ENCODE measurements at regions not wholly inside any gene's neighbourhood (a gene's known extent, or its start where the extent isn't known, plus 50 kb on each side); places are given as distances from the start of the nearest gene placed in this dataset.
"Not testable (repeated sequence)": the region's sequence is repeated elsewhere in the genome, so short reads cannot be mapped to it uniquely, and the experiment has no call there.

- Mint-ChIP-seq H3K36me3 (peaks cover 43% of the 10 kb centered on the region), H3K27ac (peak overlapping the region; percentile 59 to 73), H3K4me3 (no peak overlapping the region), H3K4me1 (peaks cover 25 to 59% (median 49%) of the 10 kb centered on the region in 3 donors), H3K27me3 (no peaks in the 10 kb centered on the region), H3K9me3 (no peaks in the 10 kb centered on the region)
- ChIA-PET CTCF (no interaction called here), POLR2A (no interaction called here)
- DNase-seq: no peak
- WGBS (ENCODE audit: insufficient coverage): 94% methylated on average over 10 of the region's 14 CpGs
- peaks cover 0 to 32% of the 10 kb centered on the region in 2 donors for H3K36me3 ChIP-seq (ENCODE audit: control insufficient read depth in 2 of 2, extremely low read depth in 1 of 2, insufficient read depth in 1 of 2, low read length in 1 of 2)
- no peaks in the 10 kb centered on the region for H3K9me3 ChIP-seq
- H3K27me3 ChIP-seq (replicated peaks in 1 of 2; ENCODE audit: control insufficient read depth in 2 of 2, extremely low read depth in 1 of 2, insufficient read depth in 2 of 2, low read length in 1 of 2): no peaks in the 10 kb centered on the region
- H3K4me3 ChIP-seq (ENCODE audit: control insufficient read depth in 1 of 2, extremely low read depth in 1 of 2, low read length in 1 of 2): no peak overlapping the region
- no peak overlapping the region for H3K27ac ChIP-seq (ENCODE audit: low read length)
- no peak for ATAC-seq (replicated peaks in 1 of 4)
- H3K4me1 ChIP-seq (ENCODE audit: control insufficient read depth in 1 of 2, extremely low read depth in 1 of 2, insufficient read depth in 2 of 2, low read length in 2 of 2): peaks cover 2 to 42% of the 10 kb centered on the region in 2 experiments
These were observed 132.1 kb downstream of the LAT start for GRCh38 chr16:29116980-29117379.

- H3K27me3 ChIP-seq (replicated peaks in 1 of 2; ENCODE audit: control insufficient read depth in 2 of 2, extremely low read depth in 1 of 2, insufficient read depth in 2 of 2, low read length in 1 of 2); CTCF ChIA-PET; H3K4me3 ChIP-seq (ENCODE audit: control insufficient read depth in 1 of 2, extremely low read depth in 1 of 2, low read length in 1 of 2); ATAC-seq (replicated peaks in 1 of 4); H3K27ac ChIP-seq (ENCODE audit: low read length); DNase-seq; H3K27me3 Mint-ChIP-seq; H3K9me3 ChIP-seq; H3K4me3 Mint-ChIP-seq; H3K9me3 Mint-ChIP-seq; POLR2A ChIA-PET: not testable (repeated sequence)
- peak overlapping the region in 1 of 2 donors; percentile 59 for H3K27ac Mint-ChIP-seq
- peaks cover 39% of the 10 kb centered on the region for H3K36me3 Mint-ChIP-seq
- Histone ChIP-seq H3K36me3 (ENCODE audit: control insufficient read depth in 2 of 2, extremely low read depth in 1 of 2, insufficient read depth in 1 of 2, low read length in 1 of 2) (peaks cover 0 to 30% of the 10 kb centered on the region in 2 donors), H3K4me1 (ENCODE audit: control insufficient read depth in 1 of 2, extremely low read depth in 1 of 2, insufficient read depth in 2 of 2, low read length in 2 of 2) (peaks cover 5 to 47% of the 10 kb centered on the region in 2 experiments)
- WGBS (ENCODE audit: insufficient coverage): 94% methylated on average over 4 of the region's 12 CpGs
- peaks cover 27 to 64% (median 56%) of the 10 kb centered on the region in 3 donors for H3K4me1 Mint-ChIP-seq
These were observed 131.4 kb downstream of the LAT start for GRCh38 chr16:29116207-29116606.

GRCh38 chr16:29115802-29116141 is 130.9 kb downstream of the LAT start:
- ATAC-seq (replicated peaks in 1 of 4); H3K27me3 Mint-ChIP-seq; H3K4me3 Mint-ChIP-seq; H3K4me3 ChIP-seq (ENCODE audit: control insufficient read depth in 1 of 2, extremely low read depth in 1 of 2, low read length in 1 of 2); H3K27me3 ChIP-seq (replicated peaks in 1 of 2; ENCODE audit: control insufficient read depth in 2 of 2, extremely low read depth in 1 of 2, insufficient read depth in 2 of 2, low read length in 1 of 2); POLR2A ChIA-PET; H3K9me3 ChIP-seq; CTCF ChIA-PET; H3K27ac ChIP-seq (ENCODE audit: low read length); H3K9me3 Mint-ChIP-seq: not testable (repeated sequence)
- H3K27ac Mint-ChIP-seq: peak overlapping the region in 1 of 2 donors; percentile 75
- Histone ChIP-seq H3K4me1 (ENCODE audit: control insufficient read depth in 1 of 2, extremely low read depth in 1 of 2, insufficient read depth in 2 of 2, low read length in 2 of 2) (peaks cover 5 to 52% of the 10 kb centered on the region in 2 experiments), H3K36me3 (ENCODE audit: control insufficient read depth in 2 of 2, extremely low read depth in 1 of 2, insufficient read depth in 1 of 2, low read length in 1 of 2) (peaks cover 0 to 29% of the 10 kb centered on the region in 2 donors)
- no CpG with 5 or more reads among the region's 3 CpGs for WGBS (ENCODE audit: insufficient coverage)
- H3K36me3 Mint-ChIP-seq: peaks cover 38% of the 10 kb centered on the region
- DNase-seq: peak in 1 of 35 experiments; percentile 22
- H3K4me1 Mint-ChIP-seq: peaks cover 27 to 66% (median 60%) of the 10 kb centered on the region in 3 donors

- H3K4me1 Mint-ChIP-seq: peaks cover 27 to 66% (median 62%) of the 10 kb centered on the region in 3 donors
- H3K27me3 Mint-ChIP-seq; CTCF ChIA-PET; POLR2A ChIA-PET; H3K4me3 ChIP-seq (ENCODE audit: control insufficient read depth in 1 of 2, extremely low read depth in 1 of 2, low read length in 1 of 2); H3K9me3 Mint-ChIP-seq; H3K9me3 ChIP-seq; H3K27ac ChIP-seq (ENCODE audit: low read length); H3K27me3 ChIP-seq (replicated peaks in 1 of 2; ENCODE audit: control insufficient read depth in 2 of 2, extremely low read depth in 1 of 2, insufficient read depth in 2 of 2, low read length in 1 of 2): not testable (repeated sequence)
- Histone ChIP-seq H3K4me1 (ENCODE audit: control insufficient read depth in 1 of 2, extremely low read depth in 1 of 2, insufficient read depth in 2 of 2, low read length in 2 of 2) (peaks cover 5 to 53% of the 10 kb centered on the region in 2 experiments), H3K36me3 (ENCODE audit: control insufficient read depth in 2 of 2, extremely low read depth in 1 of 2, insufficient read depth in 1 of 2, low read length in 1 of 2) (peaks cover 0 to 26% of the 10 kb centered on the region in 2 donors)
- WGBS (ENCODE audit: insufficient coverage): 64% methylated on average over 12 of the region's 26 CpGs
- peak overlapping the region; percentile 77 to 82 for H3K27ac Mint-ChIP-seq
- H3K36me3 Mint-ChIP-seq: peaks cover 40% of the 10 kb centered on the region
- H3K4me3 Mint-ChIP-seq: peak overlapping the region in 1 of 3 donors; percentile 49
- ATAC-seq (replicated peaks in 1 of 4): peak in 3 of 4 experiments; percentile 25 to 42 (median 28)
- peak in 3 of 35 experiments; percentile 14 to 31 (median 23) for DNase-seq
These were observed 130.3 kb downstream of the LAT start for GRCh38 chr16:29114989-29115801.

GRCh38 chr16:29114574-29114973 is 129.7 kb downstream of the LAT start:
- peak overlapping the region in 1 of 3 donors; percentile 49 for H3K4me3 Mint-ChIP-seq
- Histone ChIP-seq H3K4me3 (ENCODE audit: control insufficient read depth in 1 of 2, extremely low read depth in 1 of 2, low read length in 1 of 2) (no peak overlapping the region), H3K9me3 (no peaks in the 10 kb centered on the region), H3K27me3 (replicated peaks in 1 of 2; ENCODE audit: control insufficient read depth in 2 of 2, extremely low read depth in 1 of 2, insufficient read depth in 2 of 2, low read length in 1 of 2) (no peaks in the 10 kb centered on the region), H3K4me1 (ENCODE audit: control insufficient read depth in 1 of 2, extremely low read depth in 1 of 2, insufficient read depth in 2 of 2, low read length in 2 of 2) (peaks cover 5 to 53% of the 10 kb centered on the region in 2 experiments), H3K36me3 (ENCODE audit: control insufficient read depth in 2 of 2, extremely low read depth in 1 of 2, insufficient read depth in 1 of 2, low read length in 1 of 2) (peaks cover 0 to 26% of the 10 kb centered on the region in 2 donors), H3K27ac (ENCODE audit: low read length) (peak overlapping the region; percentile 12)
- H3K27ac Mint-ChIP-seq: peak overlapping the region; percentile 78 to 83
- no peaks in the 10 kb centered on the region for H3K27me3 Mint-ChIP-seq
- no peaks in the 10 kb centered on the region for H3K9me3 Mint-ChIP-seq
- H3K36me3 Mint-ChIP-seq: peaks cover 41% of the 10 kb centered on the region
- DNase-seq (no peak), ATAC-seq (replicated peaks in 1 of 4) (no peak)
- ChIA-PET CTCF (no interaction called here), POLR2A (no interaction called here)
- 100% methylated on average over 1 of the region's 6 CpGs for WGBS (ENCODE audit: insufficient coverage)
- peaks cover 27 to 64% (median 62%) of the 10 kb centered on the region in 3 donors for H3K4me1 Mint-ChIP-seq

- H3K27me3 Mint-ChIP-seq; H3K9me3 ChIP-seq; H3K9me3 Mint-ChIP-seq; H3K4me3 Mint-ChIP-seq; CTCF ChIA-PET; H3K27me3 ChIP-seq (replicated peaks in 1 of 2; ENCODE audit: control insufficient read depth in 2 of 2, extremely low read depth in 1 of 2, insufficient read depth in 2 of 2, low read length in 1 of 2); POLR2A ChIA-PET; H3K4me3 ChIP-seq (ENCODE audit: control insufficient read depth in 1 of 2, extremely low read depth in 1 of 2, low read length in 1 of 2): not testable (repeated sequence)
- peaks cover 0 to 25% of the 10 kb centered on the region in 2 donors for H3K36me3 ChIP-seq (ENCODE audit: control insufficient read depth in 2 of 2, extremely low read depth in 1 of 2, insufficient read depth in 1 of 2, low read length in 1 of 2)
- no CpG with 5 or more reads among the region's 1 CpG for WGBS (ENCODE audit: insufficient coverage)
- peak overlapping the region; percentile 72 to 83 for H3K27ac Mint-ChIP-seq
- H3K36me3 Mint-ChIP-seq: peaks cover 38% of the 10 kb centered on the region
- peak overlapping the region; percentile 23 for H3K27ac ChIP-seq (ENCODE audit: low read length)
- peaks cover 25 to 61% (median 59%) of the 10 kb centered on the region in 3 donors for H3K4me1 Mint-ChIP-seq
- ATAC-seq (replicated peaks in 1 of 4) (peak in 1 of 4 experiments; percentile 24), DNase-seq (peak in 1 of 35 experiments; percentile 25)
- peaks cover 3 to 49% of the 10 kb centered on the region in 2 experiments for H3K4me1 ChIP-seq (ENCODE audit: control insufficient read depth in 1 of 2, extremely low read depth in 1 of 2, insufficient read depth in 2 of 2, low read length in 2 of 2)
These were observed 128.6 kb downstream of the LAT start for GRCh38 chr16:29113446-29113845.

Measured in T-cell (primary cell).